ENCODE measurements at regions not wholly inside any gene's neighbourhood (a gene's known extent, or its start where the extent isn't known, plus 50 kb on each side); places are given as distances from the start of the nearest gene placed in this dataset.

GRCh38 chr12:115495300-115495699, 782.2 kb downstream of the MED13L start:
- TF ChIP-seq CTCF (IDR thresholded peaks at IDR 0.05 in 4 of 5, conservative IDR thresholded peaks at IDR 0.05 in 1 of 5), result no peak
- no peak for TF ChIP-seq POLR2A (IDR thresholded peaks at IDR 0.05)

Data from gastrocnemius medialis (tissue), 4 donors.